PC-3 (cell line): ENCODE measurements at regions not wholly inside any gene's neighbourhood (a gene's known extent, or its start where the extent isn't known, plus 50 kb on each side); places are given as distances from the start of the nearest gene placed in this dataset.

ENCODE experiments used
- CTCF ChIP-seq: fragments of 300-600 bp; sonication (generic); conservative IDR thresholded peaks from 2 replicates; pipeline ENCODE4 v1.5.1; 2017; ENCODE audit warnings: antibody characterized with exemption, low read depth, mild to moderate bottlenecking, low read length
- EZH2 ChIP-seq: fragments of 300-600 bp; sonication (generic); IDR thresholded peaks from one replicate; pipeline ENCODE4 v1.6.1; 2017; ENCODE audit warnings: antibody characterized with exemption, mild to moderate bottlenecking, low read length; ENCODE audit not compliant: unreplicated experiment

- no peak for TF ChIP-seq CTCF
- TF ChIP-seq EZH2, result no peak
These were observed 128.2 kb downstream of the GALR1 start for GRCh38 chr18:77377813-77378212.
